ENCODE measurements at regions not wholly inside any gene's neighbourhood (a gene's known extent, or its start where the extent isn't known, plus 50 kb on each side); places are given as distances from the start of the nearest gene placed in this dataset.
A peak's percentile ranks its signal among the peaks of the same experiment; 100 is the strongest.
"Not testable (repeated sequence)": the region's sequence is repeated elsewhere in the genome, so short reads cannot be mapped to it uniquely, and the experiment has no call there.

DNA sequence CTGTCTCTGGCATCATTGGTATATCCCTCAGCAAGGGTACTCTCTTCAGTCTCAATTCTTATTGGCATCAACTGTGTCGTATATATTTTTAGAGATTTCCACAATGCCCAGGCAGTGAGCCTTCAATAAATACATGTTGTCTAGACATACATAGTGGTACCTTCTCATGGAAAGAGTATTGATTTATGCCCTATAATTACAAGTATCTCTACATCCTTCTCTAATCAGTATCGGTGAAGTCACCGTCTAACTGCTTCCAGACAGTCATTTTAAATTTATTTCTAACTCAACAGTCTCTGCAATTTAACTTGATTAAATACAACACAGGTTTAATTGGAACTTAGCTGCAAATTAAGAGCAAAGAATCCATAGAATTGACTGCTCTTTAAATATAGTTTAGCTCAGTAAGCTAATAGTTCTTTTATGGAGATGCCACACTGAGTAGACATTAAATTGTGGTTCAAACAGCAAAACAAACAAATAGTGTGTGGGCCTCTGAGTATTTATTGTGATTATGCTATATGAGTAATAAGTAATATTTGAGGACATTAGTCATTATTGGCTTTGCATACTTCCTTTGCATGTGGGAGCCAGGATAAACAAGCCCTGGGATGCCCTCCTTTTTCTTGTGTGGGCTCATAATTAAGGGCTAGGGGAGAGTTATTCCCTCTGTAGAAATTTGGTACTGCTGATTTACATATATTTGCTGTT, 126.9 kb upstream of the DUSP10 start:
- DNase-seq = no peak

DNA sequence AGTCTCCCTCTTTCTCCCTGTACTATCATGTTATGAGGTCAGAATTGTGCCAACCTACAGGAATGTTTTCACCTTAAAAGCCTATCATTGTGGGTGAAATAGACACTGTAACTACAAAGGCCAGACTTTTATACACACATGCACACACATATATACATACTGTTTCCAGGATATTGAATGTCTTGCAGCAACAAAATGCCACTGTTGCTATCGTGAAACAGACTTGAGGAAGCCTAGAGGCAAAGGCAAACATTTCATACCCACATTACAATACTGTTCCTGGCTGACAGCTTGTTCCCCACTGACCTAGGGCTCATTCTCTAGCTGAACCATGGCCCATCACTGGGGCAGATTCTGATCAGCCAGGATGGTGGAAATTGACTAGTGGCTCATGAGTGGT, 125.1 kb upstream of the DUSP10 start:
- no peak for DNase-seq

DNA sequence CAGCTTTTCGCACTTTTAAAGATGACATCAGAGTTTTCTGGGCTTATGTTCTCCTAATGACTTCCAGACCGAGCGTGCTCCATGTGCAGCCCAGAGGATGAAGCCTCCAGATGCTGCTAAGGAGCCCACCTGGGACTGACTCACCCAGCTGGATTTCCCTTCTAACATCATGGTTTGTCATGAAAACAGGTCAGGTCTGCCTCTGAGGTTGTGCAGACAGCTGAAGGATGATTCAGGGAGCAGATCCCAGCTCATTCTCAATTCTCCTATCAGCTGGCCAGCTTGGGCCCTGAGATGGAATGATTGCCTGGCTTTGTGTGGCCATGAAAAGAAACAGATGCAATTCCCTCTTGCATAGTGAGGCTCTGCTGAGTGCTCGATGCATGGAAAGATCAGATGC, 123.9 kb upstream of the DUSP10 start:
- DNase-seq = no peak

DNA sequence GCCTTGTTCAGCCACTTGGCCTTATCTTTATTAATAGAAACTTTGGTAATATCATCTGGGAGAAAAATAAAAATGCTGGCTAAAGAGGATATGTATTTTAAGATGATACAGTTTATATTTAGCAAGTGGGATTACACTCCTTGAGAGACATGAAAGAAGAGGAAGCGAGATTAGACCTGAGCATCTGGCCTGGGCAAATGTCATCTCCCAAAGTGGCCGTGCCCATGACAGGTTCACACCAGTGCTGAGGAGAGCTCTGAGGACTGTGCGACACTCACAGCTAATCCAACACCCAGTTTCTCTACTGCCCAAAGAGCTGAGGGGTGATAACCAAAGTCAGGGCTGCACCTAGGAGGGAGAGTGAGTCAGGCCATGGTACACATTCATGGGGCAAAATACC, 121.7 kb upstream of the DUSP10 start:
- DNase-seq = no peak

DNA sequence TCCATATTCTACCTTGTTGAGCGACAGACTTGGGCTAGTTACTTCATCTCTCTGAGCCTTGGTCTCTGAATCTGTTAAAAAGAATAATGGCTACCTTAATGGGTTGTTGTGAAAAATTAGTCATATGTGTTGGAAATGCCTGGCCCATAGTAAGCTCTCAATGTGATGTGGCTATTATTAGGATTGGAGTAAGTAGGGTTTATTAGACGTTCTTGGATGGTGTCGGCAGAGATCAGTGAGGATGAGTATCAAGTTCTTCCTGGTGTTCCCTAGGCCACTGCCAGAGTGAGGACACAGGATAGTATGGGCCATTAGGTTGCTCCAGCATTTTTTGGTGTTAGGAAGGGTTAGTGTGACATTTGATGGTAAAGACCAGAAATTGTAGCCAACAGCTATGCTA, 121.1 kb upstream of the DUSP10 start:
- no peak for DNase-seq

DNA sequence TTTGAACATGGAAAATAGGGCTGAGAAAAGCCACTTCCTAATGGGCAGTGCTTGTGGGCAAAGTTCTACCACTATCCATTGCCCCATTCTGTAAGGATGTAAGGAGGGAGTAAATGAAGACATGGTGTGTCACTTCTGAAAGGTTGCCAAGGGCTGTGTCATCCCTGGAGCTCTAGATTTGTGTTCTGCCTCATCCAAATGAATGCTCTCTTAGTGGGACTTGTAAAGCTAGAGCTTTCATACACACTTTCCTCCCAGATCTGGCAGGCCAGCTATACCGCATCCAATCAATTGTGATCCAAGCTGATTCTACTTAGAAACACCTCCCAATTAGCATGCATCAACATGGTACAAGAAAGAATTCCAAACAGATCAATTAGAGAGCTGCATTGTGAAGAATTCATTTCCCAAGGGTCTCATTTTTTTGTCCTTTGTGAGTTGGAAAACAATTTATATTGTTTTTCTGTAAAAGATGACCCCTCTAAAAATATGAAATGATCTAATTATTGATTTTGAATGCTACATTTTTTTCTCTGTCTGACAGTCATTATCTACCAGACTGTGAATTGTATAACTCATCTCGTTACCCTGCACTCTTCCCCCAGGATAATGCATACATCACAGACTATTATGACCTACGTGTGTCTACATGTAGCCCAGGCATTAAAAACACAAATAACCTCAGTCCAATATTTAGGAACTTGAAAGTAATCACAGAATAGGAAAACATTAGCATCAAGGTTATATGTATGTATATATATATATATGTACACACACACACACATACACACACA, 117.1 kb upstream of the DUSP10 start:
- DNase-seq = no peak

DNA sequence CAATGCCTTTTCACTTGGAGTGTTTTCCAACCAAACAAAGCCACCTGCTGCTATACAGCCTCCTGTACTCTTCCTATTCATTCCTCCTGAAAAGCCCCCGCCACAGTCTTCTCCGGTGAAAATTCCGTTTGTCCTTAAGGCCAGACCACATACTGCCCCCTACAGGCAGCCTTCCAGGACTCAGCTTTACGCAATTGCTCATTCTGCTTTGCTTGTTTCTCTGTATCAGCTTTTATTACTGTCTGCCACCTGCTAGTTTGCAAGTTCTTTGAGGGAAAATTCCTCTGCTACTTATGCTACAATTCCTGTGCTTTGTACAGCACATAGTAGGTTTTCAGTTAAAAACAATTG, 115.2 kb upstream of the DUSP10 start:
- not testable (repeated sequence) for DNase-seq

DNA sequence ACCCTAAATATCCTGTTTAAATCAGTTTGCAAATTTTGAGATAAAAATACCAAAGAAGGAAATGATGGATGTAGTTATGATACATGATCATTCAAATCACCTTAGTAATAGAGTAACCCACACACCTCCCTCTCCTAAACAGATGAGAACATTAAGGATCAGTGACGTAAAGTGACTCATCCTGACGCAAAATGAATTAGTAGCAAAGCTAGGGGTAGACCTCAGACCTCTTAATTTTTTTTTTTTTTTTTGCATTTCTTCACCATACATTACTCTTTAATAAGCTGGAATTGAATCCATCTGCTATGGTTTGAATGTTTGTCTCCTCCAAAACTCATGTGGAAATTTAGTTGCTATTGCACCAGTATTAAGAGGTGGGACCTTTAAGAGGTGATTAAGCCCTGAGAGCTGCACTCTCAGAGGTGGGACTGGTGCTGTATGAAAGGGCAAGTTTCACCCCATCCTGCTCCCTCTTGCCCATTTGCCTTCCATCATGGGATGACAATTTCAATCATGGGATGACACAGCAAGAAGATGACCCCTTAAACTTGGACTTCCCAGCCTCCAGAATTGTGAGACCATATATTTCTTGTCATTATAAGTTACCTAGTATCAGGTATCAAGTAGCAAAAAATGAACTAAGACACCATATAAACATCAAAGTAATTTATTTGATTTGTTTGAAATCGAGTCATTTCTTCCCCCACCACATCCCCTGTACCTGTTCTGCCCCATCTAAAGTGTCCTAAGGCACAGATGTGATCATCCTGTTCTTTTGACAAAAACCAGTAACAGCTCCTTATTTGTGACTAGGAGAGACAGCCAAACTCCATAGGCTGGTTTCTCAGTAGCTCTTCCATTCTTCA, 114.6 kb upstream of the DUSP10 start:
- no peak for DNase-seq

DNA sequence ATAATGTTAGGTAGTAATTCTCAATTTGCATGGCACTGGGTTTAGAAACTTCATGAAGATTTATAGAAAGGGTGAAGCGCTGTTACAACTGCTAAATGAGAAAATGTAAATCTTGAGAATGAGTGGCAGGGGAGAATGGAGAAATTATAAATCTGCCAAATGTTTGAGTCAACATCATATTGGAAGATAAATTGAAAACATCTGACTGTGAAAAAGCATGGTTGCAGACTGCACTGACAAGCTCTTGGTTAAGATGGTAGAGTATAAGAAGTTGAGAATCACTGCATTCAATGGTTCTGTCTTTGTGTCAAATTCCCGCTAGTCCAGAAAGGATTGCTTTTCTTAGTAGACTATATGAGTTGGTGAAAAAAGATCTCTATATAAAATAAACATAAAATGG, 113.3 kb upstream of the DUSP10 start:
- no peak for DNase-seq

DNA sequence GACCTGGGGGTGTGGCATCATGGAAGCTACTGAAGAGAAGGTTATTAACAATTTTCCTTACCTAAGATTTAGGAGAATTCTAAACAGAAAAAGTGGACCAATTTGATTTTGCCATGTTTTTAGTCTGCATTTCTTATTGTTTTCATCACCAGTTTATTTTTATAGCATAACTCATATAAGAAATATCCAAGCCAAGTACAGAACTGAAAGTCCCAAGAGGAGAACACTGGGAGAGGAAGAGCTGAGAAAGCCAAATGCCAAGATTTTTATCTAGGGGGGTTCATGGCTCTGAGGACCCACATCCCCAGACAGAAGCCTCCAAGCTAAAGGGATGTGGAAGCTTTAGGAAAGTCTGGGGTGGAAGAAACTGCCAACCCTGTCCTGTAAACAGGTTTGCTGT, 109.4 kb upstream of the DUSP10 start:
- DNase-seq = no peak

DNA sequence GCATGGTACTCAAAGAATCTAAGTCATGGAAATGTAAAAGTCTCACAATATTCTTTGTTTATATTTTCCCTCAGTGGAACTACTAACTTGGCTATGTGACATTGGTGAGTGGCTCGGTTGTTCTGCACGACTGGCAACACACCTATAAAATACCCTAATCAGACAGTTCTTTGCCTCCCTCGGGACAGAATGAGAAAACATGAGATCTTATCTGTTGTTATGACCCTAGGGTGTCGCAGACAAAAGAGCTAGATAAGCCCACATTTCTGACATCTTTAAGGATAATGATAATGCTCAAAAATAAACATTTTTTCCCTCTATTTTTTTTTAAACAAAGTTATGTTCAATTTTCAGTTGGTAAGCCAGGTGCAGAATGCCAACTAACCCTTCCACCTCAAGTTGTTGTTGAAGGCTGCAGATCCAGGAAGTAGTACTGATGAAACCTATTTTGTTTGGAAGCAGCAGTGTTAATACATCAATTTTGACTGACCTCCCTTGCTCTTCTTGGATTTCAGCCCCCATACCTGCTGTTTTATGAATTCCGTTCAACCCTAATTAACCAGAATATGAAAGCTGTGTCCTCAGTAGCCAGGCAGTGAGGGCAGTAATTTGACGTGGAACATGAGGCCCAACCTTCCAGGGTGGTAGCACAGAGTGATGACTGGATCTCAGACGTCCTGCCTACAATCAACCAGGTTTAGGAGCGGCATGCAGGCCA, 108.7 kb upstream of the DUSP10 start:
- DNase-seq = no peak

DNA sequence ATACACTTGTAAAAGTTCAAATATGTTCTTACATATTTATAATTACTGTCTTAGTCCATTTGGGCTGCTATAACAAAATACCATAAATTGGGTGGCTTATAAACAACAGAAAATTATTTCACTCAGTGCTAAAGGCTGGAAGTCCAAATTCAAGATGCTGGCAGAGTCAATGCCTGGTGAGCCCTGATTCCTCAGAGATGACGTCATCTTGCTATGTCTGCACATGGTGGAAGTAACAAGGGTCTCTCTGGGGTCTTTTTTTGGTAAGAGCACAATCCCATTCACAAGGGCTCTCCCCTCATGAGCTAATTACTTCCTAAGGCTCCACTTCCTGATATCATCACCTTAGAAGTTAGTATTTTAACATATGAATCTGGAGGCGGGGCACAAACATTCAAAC, 108.0 kb upstream of the DUSP10 start:
- no peak for DNase-seq

DNA sequence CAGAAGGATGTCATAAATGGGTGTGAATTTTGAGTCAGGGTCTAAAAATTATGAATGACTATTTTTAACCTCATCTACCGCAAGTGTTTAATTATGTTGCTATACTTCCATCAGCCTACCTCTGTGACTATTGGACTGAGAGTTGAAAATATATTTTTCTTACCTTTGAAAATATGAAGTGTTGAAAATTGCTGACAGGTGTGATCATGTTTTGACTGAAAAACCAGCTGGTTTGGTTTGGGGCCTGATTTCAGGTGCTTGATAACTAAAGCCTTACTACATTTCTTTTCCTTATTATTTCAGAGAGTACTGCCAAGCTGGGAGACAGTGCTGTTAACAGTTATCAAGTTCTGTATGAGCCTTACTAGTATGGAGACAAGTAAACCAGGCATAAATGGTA, 107.2 kb upstream of the DUSP10 start:
- no peak for DNase-seq

DNA sequence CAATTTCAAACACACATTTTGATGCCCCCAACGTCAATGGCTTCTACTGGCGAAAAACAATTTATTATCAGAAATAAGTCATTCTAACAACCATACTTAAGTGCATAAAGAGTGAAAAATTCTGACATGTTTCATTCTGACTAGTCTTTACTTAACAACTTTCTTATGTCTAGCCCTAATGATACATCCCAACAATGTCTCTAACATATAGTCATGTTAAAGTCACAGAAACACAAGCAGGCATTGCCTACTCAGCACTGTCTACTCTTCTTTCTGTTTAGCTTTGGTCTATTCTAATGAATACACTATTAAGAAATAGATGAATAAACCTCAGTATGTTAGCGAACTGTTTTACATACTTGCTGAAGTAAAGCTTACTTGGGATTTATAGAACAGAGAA, 105.8 kb upstream of the DUSP10 start:
- DNase-seq = no peak

DNA sequence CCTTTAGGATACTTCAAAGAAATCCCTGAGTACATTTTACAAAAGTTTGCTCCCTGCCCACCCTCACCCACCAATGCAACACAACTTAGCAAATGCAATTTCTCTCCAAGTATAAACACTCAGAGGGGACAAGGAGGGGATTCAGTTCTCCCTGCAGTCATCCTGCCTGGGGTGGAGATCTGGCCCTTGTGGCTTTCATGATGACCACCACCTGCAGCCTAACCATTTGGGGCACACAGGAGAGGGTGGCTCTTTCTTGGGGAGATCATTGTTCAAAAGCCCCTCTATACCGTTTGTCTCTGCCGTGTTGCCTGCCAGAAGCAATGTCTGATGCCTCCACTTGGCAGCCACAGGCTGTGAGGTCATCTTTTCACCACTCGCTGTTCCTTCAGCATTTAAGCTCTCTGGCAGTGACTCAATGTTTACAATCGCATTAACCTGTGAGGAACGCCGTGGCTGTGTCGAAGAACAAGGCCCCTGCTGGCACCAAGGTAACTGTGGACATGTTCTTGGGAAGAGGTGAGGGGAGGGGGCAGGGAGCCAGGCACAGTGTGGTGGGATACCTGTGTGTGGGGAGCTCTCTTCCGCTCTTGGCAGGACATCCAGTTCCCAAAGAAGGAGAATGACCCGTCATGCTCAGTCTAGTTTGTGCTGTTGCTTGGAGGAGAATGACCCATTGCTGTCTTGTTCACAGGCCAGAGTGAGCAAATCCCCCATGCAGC, 103.9 kb upstream of the DUSP10 start:
- no peak for DNase-seq

DNA sequence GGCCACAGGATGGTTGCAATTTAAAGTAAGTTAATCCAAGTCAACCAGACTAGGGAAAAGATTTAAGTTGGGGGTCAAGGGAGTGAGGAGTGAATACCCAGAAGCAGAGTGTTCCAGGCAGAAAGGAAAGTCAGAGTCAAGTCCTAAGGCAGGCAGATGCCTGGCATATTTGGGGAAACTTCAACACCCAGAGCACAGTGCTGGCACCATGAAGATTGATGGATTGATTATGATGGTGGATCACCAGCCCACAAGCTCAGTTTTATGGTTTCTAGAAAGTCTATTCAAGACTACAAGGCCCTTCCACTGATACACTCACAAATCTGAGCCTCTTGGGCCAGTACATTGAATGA, 100.1 kb upstream of the DUSP10 start:
- DNase-seq = no peak

DNA sequence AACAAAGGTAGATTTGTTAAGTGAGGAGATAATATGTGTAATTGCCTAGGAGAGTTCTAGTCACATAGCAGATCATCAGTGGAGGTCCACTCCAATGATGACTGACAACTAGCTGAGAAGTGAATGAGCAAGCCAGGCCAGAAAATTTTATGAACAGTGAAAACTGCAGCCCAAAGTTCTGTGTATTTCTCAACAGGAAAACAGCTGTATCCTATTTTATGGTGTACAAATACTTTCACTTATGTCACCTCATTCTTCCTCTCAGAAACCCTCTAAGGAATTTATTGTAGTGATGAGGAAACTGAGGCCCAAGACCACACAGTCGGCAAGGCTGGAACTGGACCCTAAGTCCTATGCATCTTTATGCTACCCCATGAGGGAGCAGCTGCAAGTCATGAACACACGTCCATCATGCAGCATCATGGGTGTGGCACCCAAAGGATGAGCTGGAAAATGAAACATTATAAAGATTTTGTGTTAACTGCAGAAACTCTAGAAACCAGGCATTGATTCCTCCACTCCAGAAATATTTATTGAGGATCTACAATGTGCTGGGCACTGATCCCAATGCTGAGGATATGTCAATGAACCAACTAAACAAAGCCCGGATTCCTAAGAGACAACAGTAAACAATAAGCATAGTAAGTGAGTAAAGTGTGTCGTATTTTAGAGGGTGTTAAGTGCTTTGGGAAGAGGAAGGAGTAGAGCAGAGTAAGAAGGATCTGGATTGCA, 99.5 kb upstream of the DUSP10 start:
- DNase-seq = no peak

DNA sequence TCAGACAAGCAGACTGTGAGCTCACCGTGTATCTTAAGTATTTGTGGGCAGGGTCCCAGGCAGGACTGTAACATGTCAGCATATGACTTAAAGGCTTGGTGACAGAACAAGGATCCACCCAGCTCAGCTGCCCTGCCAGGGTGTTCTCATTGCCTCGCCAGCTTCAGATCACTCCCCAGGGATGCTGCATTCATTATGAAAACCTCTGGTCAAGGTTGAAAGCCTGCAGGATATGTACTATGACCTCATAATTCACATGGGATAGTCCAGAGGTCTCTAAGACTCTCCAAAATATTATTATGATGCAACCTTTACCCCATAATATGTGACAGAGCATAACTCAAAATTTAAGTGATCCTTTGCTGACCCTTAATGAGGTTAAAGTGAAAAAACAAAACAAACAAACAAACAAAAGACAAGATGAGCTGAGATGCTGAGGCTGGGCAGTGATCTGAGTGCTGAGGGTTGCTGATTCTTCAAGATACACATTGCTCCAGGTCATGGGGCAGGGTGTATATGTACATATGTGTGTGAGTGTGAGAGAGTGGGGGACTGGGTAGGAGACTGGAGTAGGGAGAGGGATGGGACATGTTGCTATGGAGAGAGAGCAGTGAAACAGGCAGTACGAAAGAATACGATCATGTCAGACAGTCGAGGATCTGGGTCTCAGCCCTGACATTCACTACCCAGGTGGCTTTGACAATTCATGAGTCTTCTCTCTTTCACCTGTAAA, 98.8 kb upstream of the DUSP10 start:
- no peak for DNase-seq

DNA sequence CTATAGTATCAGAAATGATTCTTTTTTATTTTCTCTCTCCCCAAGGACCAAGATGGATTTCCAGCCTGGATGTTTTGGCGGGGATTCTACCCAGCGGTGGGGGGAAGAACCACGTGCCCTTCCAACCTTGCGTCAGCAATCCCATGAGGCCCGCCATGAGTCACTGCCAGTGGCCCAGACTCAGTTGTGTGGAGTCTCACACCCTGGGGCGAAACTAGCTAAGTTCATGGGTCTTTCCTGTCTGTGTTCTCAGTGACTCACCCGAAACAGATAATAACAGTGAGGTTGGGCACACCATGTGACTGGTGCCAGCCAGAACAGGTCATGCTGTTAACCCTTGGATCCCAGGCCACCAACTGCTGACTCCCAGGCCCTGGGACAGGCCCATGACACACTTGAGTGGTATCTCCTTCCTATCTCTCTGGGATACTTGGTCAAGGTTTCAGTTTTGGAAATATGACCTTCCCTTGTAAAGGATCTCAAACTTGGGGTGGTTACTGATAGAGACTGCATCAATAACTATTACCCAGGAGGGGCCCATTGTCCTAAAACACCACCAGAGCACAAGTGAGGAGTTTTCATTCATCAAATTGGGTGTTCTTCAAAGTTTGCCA, 98.0 kb upstream of the DUSP10 start:
- peak; percentile 88 for DNase-seq

DNA sequence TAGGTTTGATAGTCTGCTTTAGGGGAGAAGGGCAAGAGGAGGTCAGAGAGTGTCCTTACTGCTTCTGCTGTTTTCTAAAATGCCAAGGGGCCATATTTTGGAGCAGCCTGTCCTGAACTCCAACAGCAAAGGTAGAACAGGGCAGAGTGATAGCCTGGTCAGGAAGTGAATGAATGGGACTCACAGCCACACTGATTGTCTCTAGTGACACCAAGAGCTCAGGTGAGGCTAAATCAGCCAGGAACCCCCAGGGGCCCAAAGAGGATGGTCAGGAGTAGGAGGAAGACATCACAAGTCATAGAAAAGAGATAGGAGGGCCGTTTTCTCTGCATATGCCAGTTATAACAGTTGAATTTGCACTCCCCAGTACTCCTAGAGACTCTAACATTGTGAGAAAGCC, 97.4 kb upstream of the DUSP10 start:
- no peak for DNase-seq

DNA sequence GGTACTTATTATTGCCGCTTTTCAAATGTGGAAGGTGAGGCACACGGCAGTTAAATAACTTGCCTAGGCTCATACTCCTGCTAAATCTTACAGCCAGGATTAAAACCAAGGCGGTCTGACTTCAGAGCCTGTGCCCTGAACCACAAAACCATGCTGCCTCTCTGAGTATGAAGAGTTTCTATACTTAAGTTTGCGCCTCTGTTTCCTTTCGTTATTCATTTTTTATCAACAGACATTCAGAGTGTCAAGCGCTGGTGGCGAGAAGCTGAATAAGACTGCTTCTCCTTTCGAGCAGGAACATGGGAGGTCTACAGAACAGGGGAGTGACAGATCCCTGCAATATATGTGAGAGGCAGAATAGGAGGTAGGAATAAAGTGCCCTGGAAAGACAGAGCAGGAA, 96.0 kb upstream of the DUSP10 start:
- peak; percentile 48 for DNase-seq
